ENCODE measurements at regions not wholly inside any gene's neighbourhood (a gene's known extent, or its start where the extent isn't known, plus 50 kb on each side); places are given as distances from the start of the nearest gene placed in this dataset.
A peak's percentile ranks its signal among the peaks of the same experiment; 100 is the strongest.

DNA sequence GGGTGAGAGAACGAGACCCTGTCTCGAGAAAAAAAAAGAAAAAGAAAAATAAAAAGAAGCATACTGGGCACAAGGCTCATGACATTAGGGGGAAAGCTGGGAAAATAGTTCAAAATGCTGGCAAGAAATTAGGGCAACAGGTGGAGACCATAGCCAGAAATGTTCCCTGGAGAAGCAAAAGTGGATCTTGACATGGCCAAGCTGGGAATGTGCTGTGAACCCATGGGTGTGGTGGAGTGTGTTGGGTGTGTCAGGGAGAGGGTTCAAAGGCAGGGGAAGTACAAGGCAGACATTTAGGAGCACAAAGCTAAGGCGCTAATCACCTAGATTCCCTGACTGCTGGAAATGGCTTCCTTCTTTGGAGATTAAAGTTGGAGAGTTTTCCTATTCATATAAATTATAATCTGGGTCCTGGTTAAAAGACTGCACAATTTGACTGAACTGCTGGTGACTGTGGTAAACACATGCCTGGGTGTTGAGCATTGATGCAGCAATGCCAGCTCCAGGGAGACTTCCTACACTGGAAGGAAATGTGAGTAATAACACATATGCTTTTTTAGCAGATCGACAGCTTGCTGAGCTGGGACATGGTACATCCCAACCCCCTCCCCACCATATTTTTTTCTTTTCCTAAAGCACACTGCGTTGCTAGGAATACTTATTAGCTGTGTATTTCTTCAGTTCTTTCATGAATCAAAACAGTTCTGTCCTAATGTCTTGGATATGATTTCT lies 70.1 kb upstream of the ARHGAP21 start:
- ChIA-PET POLR2A (no interaction called here), CTCF (interaction anchor here (0.6 to 0.9 kb wide), 2 partner anchors 9 to 63 kb away, joined by 3 read pairs; no protein-coding TSS in a partner anchor)
- Histone ChIP-seq H3K9me3 (ENCODE audit: control insufficient read depth, insufficient read depth, low read depth, low read length) (no peaks in the 10 kb centered on the region), H3K27ac (ENCODE audit: extremely low read depth, low read depth, low read length) (no peak overlapping the region), H3K4me1 (ENCODE audit: control insufficient read depth, insufficient read depth, low read length) (no peaks in the 10 kb centered on the region), H3K36me3 (ENCODE audit: control insufficient read depth in 2 of 2, insufficient read depth in 1 of 2, low read length in 2 of 2) (no peaks in the 10 kb centered on the region), H3K4me3 (ENCODE audit: low read depth, low read length) (no peak overlapping the region)
- TF ChIP-seq SCRT2 (tag by site-specific recombination; IDR thresholded peaks at IDR 0.05) (peak; percentile 73), KLF1 (tag by site-specific recombination; IDR thresholded peaks at IDR 0.05) (peak; percentile 46; the same call in 1 of the 2 replicates), ZNF132 (tag by site-specific recombination; IDR thresholded peaks at IDR 0.05; ENCODE audit: borderline replicate concordance) (no peak), SP7 (tag by site-specific recombination; IDR thresholded peaks at IDR 0.05) (no peak), REPIN1 (tag by site-specific recombination; IDR thresholded peaks at IDR 0.05; ENCODE audit: low read depth) (no peak), KLF8 (tag by site-specific recombination; IDR thresholded peaks at IDR 0.05) (no peak), ZNF658 (tag by site-specific recombination; IDR thresholded peaks at IDR 0.05) (no peak), ZNF2 (tag by site-specific recombination; IDR thresholded peaks at IDR 0.05) (no peak), SCRT1 (tag by site-specific recombination; IDR thresholded peaks at IDR 0.05; ENCODE audit: borderline replicate concordance) (peak; percentile 72)
- TF ChIP-seq, protein P1, sequence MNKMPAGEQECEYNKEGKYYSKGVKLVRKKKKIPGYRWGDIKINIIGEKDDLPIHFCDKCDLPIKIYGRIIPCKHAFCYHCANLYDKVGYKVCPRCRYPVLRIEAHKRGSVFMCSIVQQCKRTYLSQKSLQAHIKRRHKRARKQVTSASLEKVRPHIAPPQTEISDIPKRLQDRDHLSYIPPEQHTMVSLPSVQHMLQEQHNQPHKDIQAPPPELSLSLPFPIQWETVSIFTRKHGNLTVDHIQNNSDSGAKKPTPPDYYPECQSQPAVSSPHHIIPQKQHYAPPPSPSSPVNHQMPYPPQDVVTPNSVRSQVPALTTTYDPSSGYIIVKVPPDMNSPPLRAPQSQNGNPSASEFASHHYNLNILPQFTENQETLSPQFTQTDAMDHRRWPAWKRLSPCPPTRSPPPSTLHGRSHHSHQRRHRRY (tag by site-specific recombination; IDR thresholded peaks at IDR 0.05), result no peak

DNA sequence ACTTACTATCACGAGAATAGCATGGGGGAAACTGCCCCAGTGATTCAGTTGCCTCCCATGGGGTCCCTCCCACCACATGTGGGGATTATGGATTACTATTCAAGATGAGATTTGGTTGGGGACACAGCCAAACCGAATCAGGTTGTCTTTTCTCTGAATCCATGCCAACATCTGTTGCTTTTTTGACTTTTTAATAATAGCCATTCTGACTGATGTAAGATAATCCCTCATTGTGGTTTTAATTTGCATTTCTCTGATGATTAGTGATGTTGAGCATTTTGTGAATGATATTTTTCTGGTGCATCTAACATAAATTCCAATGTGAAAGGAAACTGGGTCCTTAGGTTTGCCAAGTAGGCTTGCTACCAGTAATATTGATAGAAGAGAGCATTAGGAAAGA lies 69.0 kb upstream of the ARHGAP21 start:
- no peaks in the 10 kb centered on the region for H3K4me1 ChIP-seq (ENCODE audit: control insufficient read depth, insufficient read depth, low read length)
- no peak overlapping the region for H3K27ac ChIP-seq (ENCODE audit: extremely low read depth, low read depth, low read length)
- no peak overlapping the region for H3K4me3 ChIP-seq (ENCODE audit: low read depth, low read length)
- no peak for TF ChIP-seq ZNF354C (tag by site-specific recombination; IDR thresholded peaks at IDR 0.05; ENCODE audit: borderline replicate concordance, low read depth)
- no peak for TF ChIP-seq ZXDB (tag by site-specific recombination; IDR thresholded peaks at IDR 0.05)
- no peak for TF ChIP-seq ZNF548 (tag by site-specific recombination; IDR thresholded peaks at IDR 0.05)
- no peak for TF ChIP-seq KLF10 (tag by site-specific recombination; IDR thresholded peaks at IDR 0.05)
- TF ChIP-seq ZNF585B (tag by site-specific recombination; IDR thresholded peaks at IDR 0.05), result no peak
- TF ChIP-seq ZNF785 (tag by site-specific recombination; IDR thresholded peaks at IDR 0.05), result no peak
- no peak for TF ChIP-seq ZSCAN16 (tag by site-specific recombination; IDR thresholded peaks at IDR 0.05)
- no peak for TF ChIP-seq ZNF146 (tag by site-specific recombination; IDR thresholded peaks at IDR 0.05)
- TF ChIP-seq ZNF561 (tag by site-specific recombination; IDR thresholded peaks at IDR 0.05; ENCODE audit: borderline replicate concordance), result no peak
- TF ChIP-seq ZNF560 (tag by site-specific recombination; IDR thresholded peaks at IDR 0.05; ENCODE audit: borderline replicate concordance), result no peak
- TF ChIP-seq MZF1 (tag by site-specific recombination; IDR thresholded peaks at IDR 0.05; ENCODE audit: borderline replicate concordance), result no peak
- TF ChIP-seq, protein P2, sequence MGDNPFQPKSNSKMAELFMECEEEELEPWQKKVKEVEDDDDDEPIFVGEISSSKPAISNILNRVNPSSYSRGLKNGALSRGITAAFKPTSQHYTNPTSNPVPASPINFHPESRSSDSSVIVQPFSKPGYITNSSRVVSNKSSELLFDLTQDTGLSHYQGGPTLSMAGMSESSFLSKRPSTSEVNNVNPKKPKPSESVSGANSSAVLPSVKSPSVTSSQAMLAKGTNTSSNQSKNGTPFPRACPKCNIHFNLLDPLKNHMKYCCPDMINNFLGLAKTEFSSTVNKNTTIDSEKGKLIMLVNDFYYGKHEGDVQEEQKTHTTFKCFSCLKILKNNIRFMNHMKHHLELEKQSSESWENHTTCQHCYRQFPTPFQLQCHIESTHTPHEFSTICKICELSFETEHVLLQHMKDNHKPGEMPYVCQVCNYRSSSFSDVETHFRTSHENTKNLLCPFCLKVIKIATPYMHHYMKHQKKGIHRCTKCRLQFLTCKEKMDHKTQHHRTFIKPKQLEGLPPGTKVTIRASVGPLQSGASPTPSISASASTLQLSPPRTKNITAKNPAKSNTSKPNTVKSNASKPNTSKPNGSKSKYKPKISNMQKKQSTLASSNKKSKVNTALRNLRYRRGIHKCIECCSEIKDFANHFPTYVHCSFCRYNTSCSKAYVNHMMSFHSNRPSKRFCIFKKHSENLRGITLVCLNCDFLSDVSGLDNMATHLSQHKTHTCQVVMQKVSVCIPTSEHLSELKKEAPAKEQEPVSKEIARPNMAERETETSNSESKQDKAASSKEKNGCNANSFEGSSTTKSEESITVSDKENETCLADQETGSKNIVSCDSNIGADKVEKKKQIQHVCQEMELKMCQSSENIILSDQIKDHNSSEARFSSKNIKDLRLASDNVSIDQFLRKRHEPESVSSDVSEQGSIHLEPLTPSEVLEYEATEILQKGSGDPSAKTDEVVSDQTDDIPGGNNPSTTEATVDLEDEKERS (tag by site-specific recombination; IDR thresholded peaks at IDR 0.05), result no peak
- TF ChIP-seq, protein P3, sequence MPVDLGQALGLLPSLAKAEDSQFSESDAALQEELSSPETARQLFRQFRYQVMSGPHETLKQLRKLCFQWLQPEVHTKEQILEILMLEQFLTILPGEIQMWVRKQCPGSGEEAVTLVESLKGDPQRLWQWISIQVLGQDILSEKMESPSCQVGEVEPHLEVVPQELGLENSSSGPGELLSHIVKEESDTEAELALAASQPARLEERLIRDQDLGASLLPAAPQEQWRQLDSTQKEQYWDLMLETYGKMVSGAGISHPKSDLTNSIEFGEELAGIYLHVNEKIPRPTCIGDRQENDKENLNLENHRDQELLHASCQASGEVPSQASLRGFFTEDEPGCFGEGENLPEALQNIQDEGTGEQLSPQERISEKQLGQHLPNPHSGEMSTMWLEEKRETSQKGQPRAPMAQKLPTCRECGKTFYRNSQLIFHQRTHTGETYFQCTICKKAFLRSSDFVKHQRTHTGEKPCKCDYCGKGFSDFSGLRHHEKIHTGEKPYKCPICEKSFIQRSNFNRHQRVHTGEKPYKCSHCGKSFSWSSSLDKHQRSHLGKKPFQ (tag by site-specific recombination; IDR thresholded peaks at IDR 0.05), result no peak
- TF ChIP-seq ZBTB20 (tag by site-specific recombination; IDR thresholded peaks at IDR 0.05), result no peak
- no peaks in the 10 kb centered on the region for H3K9me3 ChIP-seq (ENCODE audit: control insufficient read depth, insufficient read depth, low read depth, low read length)
- ChIA-PET POLR2A (no interaction called here), CTCF (interaction anchor here (0.6 kb wide), 1 partner anchor 64 kb away, joined by 5 read pairs; no protein-coding TSS in a partner anchor)
- H3K36me3 ChIP-seq (ENCODE audit: control insufficient read depth in 2 of 2, insufficient read depth in 1 of 2, low read length in 2 of 2), result no peaks in the 10 kb centered on the region

All from HEK293 (cell line).